ENCODE measurements at regions not wholly inside any gene's neighbourhood (a gene's known extent, or its start where the extent isn't known, plus 50 kb on each side); places are given as distances from the start of the nearest gene placed in this dataset.

GRCh38 chr5:107293541-107294210, 377.1 kb downstream of the EFNA5 start:
- no peak for DNase-seq

GRCh38 chr5:107291866-107292265, 378.9 kb downstream of the EFNA5 start:
- no peak for DNase-seq

- DNase-seq = no peak
These were observed 379.8 kb downstream of the EFNA5 start for GRCh38 chr5:107290780-107291398.

GRCh38 chr5:107289030-107289714, 381.6 kb downstream of the EFNA5 start:
- DNase-seq = no peak

GRCh38 chr5:107286447-107287098, 384.2 kb downstream of the EFNA5 start:
- no peak for DNase-seq

GRCh38 chr5:107285772-107286171, 385.0 kb downstream of the EFNA5 start:
- no peak for DNase-seq

- no peak for DNase-seq
These were observed 385.8 kb downstream of the EFNA5 start for GRCh38 chr5:107284822-107285525.

- DNase-seq = no peak
These were observed 388.7 kb downstream of the EFNA5 start for GRCh38 chr5:107282061-107282460.

GRCh38 chr5:107278774-107279173, 392.0 kb downstream of the EFNA5 start:
- DNase-seq = no peak

GRCh38 chr5:107277485-107278125, 393.1 kb downstream of the EFNA5 start:
- DNase-seq = no peak

- DNase-seq = no peak
These were observed 395.4 kb downstream of the EFNA5 start for GRCh38 chr5:107275333-107275732.

GRCh38 chr5:107274571-107274970, 396.2 kb downstream of the EFNA5 start:
- DNase-seq = no peak

GRCh38 chr5:107272954-107273353, 397.8 kb downstream of the EFNA5 start:
- DNase-seq = no peak

GRCh38 chr5:107272509-107272908, 398.2 kb downstream of the EFNA5 start:
- no peak for DNase-seq

- no peak for DNase-seq
These were observed 398.9 kb downstream of the EFNA5 start for GRCh38 chr5:107271682-107272350.

GRCh38 chr5:107270561-107270960, 400.2 kb downstream of the EFNA5 start:
- no peak for DNase-seq

- DNase-seq = no peak
These were observed 401.1 kb downstream of the EFNA5 start for GRCh38 chr5:107269678-107270077.

- DNase-seq = no peak
These were observed 401.5 kb downstream of the EFNA5 start for GRCh38 chr5:107269256-107269655.

- no peak for DNase-seq
These were observed 402.5 kb downstream of the EFNA5 start for GRCh38 chr5:107268241-107268640.

GRCh38 chr5:107266100-107266499, 404.6 kb downstream of the EFNA5 start:
- no peak for DNase-seq

- DNase-seq = no peak
These were observed 405.5 kb downstream of the EFNA5 start for GRCh38 chr5:107265193-107265592.

All from activated CD4-positive, CD25-positive, alpha-beta regulatory T cell treated with anti-CD3 and anti-CD28 coated beads, Interleukin-2, amount 50 U/mL, for 72 hours (primary cell).